ENCODE measurements at regions not wholly inside any gene's neighbourhood (a gene's known extent, or its start where the extent isn't known, plus 50 kb on each side); places are given as distances from the start of the nearest gene placed in this dataset.

DNA sequence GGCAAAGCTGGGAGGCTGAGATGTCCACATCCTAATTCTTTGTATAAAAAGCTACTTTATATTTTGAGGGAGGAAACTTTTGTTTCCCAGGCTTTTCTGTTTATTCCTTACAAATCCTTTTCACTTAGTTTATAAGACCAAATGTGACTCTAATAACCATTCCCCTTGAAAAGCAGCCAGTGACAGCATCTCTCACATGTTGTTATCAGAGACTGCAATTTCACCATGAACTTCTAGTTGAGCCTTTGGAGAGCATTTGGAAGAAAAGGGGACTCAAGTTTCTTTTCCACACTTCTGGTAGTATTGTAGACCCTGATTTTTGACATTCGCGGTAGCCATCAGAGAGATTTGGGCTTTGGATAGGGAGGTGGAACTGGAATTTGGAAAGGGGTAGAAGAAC, 215.8 kb downstream of the RNF144B start:
- Histone ChIP-seq H3K27me3 (ENCODE audit: control insufficient read depth in 1 of 2, insufficient read depth in 2 of 2, low read length in 2 of 2) (peaks cover 0 to 3% of the 10 kb centered on the region in 2 experiments), H3K4me1 (ENCODE audit: insufficient read depth, low read length) (no peaks in the 10 kb centered on the region), H3K36me3 (ENCODE audit: insufficient read depth, low read length) (no peaks in the 10 kb centered on the region), H3K27ac (ENCODE audit: low read depth in 1 of 2, low read length in 2 of 2) (no peak overlapping the region), H3K4me3 (ENCODE audit: low read length) (no peak overlapping the region), H3K9me3 (ENCODE audit: control insufficient read depth in 1 of 2, insufficient read depth in 1 of 2, low read length in 2 of 2) (no peaks in the 10 kb centered on the region)
- H3K9me3 Mint-ChIP-seq: no peaks in the 10 kb centered on the region
- ATAC-seq (ENCODE audit: poor library complexity) (no peak), DNase-seq (no peak)
- H3K27me3 Mint-ChIP-seq: peaks cover 22% of the 10 kb centered on the region
- no peak overlapping the region for H3K4me3 Mint-ChIP-seq
- no peak overlapping the region for H3K27ac Mint-ChIP-seq
- intact Hi-C loops (cut with DNase I, micrococcal nuclease): no loop called here
- ChIA-PET CTCF (no interaction called here), POLR2A (no interaction called here)
- TF ChIP-seq, protein P1, sequence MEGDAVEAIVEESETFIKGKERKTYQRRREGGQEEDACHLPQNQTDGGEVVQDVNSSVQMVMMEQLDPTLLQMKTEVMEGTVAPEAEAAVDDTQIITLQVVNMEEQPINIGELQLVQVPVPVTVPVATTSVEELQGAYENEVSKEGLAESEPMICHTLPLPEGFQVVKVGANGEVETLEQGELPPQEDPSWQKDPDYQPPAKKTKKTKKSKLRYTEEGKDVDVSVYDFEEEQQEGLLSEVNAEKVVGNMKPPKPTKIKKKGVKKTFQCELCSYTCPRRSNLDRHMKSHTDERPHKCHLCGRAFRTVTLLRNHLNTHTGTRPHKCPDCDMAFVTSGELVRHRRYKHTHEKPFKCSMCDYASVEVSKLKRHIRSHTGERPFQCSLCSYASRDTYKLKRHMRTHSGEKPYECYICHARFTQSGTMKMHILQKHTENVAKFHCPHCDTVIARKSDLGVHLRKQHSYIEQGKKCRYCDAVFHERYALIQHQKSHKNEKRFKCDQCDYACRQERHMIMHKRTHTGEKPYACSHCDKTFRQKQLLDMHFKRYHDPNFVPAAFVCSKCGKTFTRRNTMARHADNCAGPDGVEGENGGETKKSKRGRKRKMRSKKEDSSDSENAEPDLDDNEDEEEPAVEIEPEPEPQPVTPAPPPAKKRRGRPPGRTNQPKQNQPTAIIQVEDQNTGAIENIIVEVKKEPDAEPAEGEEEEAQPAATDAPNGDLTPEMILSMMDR (IDR thresholded peaks at IDR 0.05): no peak
- H3K36me3 Mint-ChIP-seq (ENCODE audit: low read depth): no peaks in the 10 kb centered on the region
- no peaks in the 10 kb centered on the region for H3K4me1 Mint-ChIP-seq (ENCODE audit: low read depth)

DNA sequence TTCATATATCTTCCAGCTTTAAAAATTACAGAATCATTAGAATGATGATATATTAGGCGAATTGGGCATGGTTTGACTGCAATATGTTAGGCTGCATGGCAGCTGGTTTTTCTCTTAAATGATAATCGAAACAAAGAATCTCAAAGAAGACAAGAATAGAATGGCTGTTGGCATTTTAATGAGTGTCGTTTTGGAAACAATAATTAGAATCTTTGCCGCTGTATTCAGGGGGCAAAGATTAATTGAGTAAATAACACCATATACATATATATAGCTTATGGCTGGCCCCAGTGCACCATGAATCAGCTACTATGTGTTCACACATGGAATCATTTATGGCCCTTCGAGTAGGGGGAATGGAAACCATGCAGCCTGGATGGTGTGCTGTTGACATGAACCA, 216.2 kb downstream of the RNF144B start:
- Mint-ChIP-seq H3K4me3 (no peak overlapping the region), H3K4me1 (ENCODE audit: low read depth) (no peaks in the 10 kb centered on the region), H3K9me3 (no peaks in the 10 kb centered on the region), H3K36me3 (ENCODE audit: low read depth) (no peaks in the 10 kb centered on the region), H3K27me3 (peaks cover 19% of the 10 kb centered on the region), H3K27ac (no peak overlapping the region)
- POLR2A ChIA-PET: no interaction called here
- Histone ChIP-seq H3K27me3 (ENCODE audit: control insufficient read depth in 1 of 2, insufficient read depth in 2 of 2, low read length in 2 of 2) (peaks cover 0 to 3% of the 10 kb centered on the region in 2 experiments), H3K27ac (ENCODE audit: low read depth in 1 of 2, low read length in 2 of 2) (no peak overlapping the region), H3K36me3 (ENCODE audit: insufficient read depth, low read length) (no peaks in the 10 kb centered on the region), H3K9me3 (ENCODE audit: control insufficient read depth in 1 of 2, insufficient read depth in 1 of 2, low read length in 2 of 2) (peaks cover 0 to 4% of the 10 kb centered on the region in 2 experiments), H3K4me3 (ENCODE audit: low read length) (no peak overlapping the region), H3K4me1 (ENCODE audit: insufficient read depth, low read length) (no peaks in the 10 kb centered on the region)
- TF ChIP-seq, protein P1 (IDR thresholded peaks at IDR 0.05): no peak
- intact Hi-C loops (cut with DNase I, micrococcal nuclease): no loop called here
- CTCF ChIA-PET: no interaction called here
- DNase-seq: no peak
- ATAC-seq (ENCODE audit: poor library complexity): no peak

DNA sequence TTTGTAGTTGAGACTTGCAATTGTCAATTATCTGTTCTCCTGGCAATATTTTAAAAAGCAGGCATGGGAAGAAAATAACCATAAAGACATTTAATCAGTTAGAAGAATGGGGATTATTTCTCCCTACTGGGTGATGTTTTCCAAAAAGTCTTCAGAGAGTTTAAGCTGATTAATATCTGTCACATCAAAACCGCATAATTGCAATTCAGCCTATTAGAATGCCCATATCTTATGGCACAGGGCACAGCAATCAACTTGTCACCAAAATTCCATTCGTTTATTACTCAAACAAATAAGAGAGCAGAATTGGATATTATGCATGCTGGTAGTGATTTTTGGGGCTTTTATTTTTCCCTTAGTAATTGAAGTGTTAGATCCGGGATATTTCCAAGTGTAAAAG, 218.7 kb downstream of the RNF144B start:
- Histone ChIP-seq H3K4me3 (ENCODE audit: low read length) (no peak overlapping the region), H3K9me3 (ENCODE audit: control insufficient read depth in 1 of 2, insufficient read depth in 1 of 2, low read length in 2 of 2) (peaks cover 0 to 8% of the 10 kb centered on the region in 2 experiments), H3K27me3 (ENCODE audit: control insufficient read depth in 1 of 2, insufficient read depth in 2 of 2, low read length in 2 of 2) (peaks cover 0 to 3% of the 10 kb centered on the region in 2 experiments), H3K27ac (ENCODE audit: low read depth in 1 of 2, low read length in 2 of 2) (no peak overlapping the region), H3K36me3 (ENCODE audit: insufficient read depth, low read length) (no peaks in the 10 kb centered on the region), H3K4me1 (ENCODE audit: insufficient read depth, low read length) (no peaks in the 10 kb centered on the region)
- POLR2A ChIA-PET: no interaction called here
- no peak for DNase-seq
- TF ChIP-seq, protein P1 (IDR thresholded peaks at IDR 0.05): no peak
- no peak for ATAC-seq (ENCODE audit: poor library complexity)
- CTCF ChIA-PET: no interaction called here
- H3K36me3 Mint-ChIP-seq (ENCODE audit: low read depth): no peaks in the 10 kb centered on the region
- H3K27ac Mint-ChIP-seq: no peak overlapping the region
- peaks cover 5% of the 10 kb centered on the region for H3K9me3 Mint-ChIP-seq
- peaks cover 12% of the 10 kb centered on the region for H3K27me3 Mint-ChIP-seq
- no peak overlapping the region for H3K4me3 Mint-ChIP-seq
- intact Hi-C loops (cut with DNase I, micrococcal nuclease): no loop called here
- H3K4me1 Mint-ChIP-seq (ENCODE audit: low read depth): no peaks in the 10 kb centered on the region

All from CD4-positive, alpha-beta T cell (primary cell).